ENCODE measurements at regions not wholly inside any gene's neighbourhood (a gene's known extent, or its start where the extent isn't known, plus 50 kb on each side); places are given as distances from the start of the nearest gene placed in this dataset.

DNA sequence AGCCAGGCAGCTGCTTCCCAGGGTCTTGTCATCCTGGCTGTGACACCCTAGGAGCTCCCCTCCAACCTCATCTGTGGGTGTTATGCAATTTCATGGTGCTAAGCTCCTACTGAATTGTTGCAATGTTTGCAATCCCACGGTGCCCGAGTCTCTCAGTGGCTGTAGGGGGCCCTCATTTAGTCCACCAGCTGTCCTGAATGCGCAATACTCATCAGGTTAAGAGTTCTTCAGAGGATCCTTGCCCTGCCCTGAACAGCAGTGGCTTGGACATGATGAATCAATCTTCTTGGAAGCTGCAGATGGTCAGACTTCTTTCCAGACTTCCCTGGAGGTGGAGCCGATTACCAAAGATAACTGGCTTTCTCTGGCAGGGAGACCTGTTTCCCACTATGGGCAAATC, 584.1 kb downstream of the CCDC171 start:
- no peak for ATAC-seq
- no peaks in the 10 kb centered on the region for H3K4me1 ChIP-seq (replicated peaks in 1 of 2; ENCODE audit: control insufficient read depth in 2 of 2, insufficient read depth in 2 of 2, low read length in 2 of 2)
- H3K9ac ChIP-seq (ENCODE audit: insufficient read depth in 1 of 2, low read depth in 2 of 2, low read length in 2 of 2): no peak overlapping the region
- H3K27ac ChIP-seq (ENCODE audit: extremely low read depth, low read depth, low read length): no peak overlapping the region
- no peaks in the 10 kb centered on the region for H3K27me3 ChIP-seq (ENCODE audit: control insufficient read depth in 2 of 2, insufficient read depth in 2 of 2, low read length in 2 of 2)
- no peak overlapping the region for H3K4me2 ChIP-seq (ENCODE audit: insufficient read depth, low read length)
- H3K36me3 ChIP-seq (ENCODE audit: control insufficient read depth, insufficient read depth, low read length): no peaks in the 10 kb centered on the region
- H3K79me2 ChIP-seq (ENCODE audit: control insufficient read depth, insufficient read depth, low read length): no peaks in the 10 kb centered on the region
- intact Hi-C loops (cut with micrococcal nuclease) (loop anchor here (10.0 kb wide), 1 partner anchor 262 kb away; no protein-coding TSS in a partner anchor), in situ Hi-C loops (cut with MboI) (no loop called here)
- ChIA-PET POLR2A (no interaction called here), CTCF (ENCODE audit: low intra/inter-chr PET ratio) (no interaction called here)
- H2AFZ ChIP-seq (ENCODE audit: low read depth, low read length): no peak overlapping the region
- H4K20me1 ChIP-seq (replicated peaks; ENCODE audit: control insufficient read depth, insufficient read depth, low read length): no peaks in the 10 kb centered on the region
- no peaks in the 10 kb centered on the region for H3K9me1 ChIP-seq (ENCODE audit: control insufficient read depth, insufficient read depth, low read length)
- no peaks in the 10 kb centered on the region for H3K9me3 ChIP-seq (replicated peaks; ENCODE audit: control insufficient read depth, insufficient read depth, low read depth, low read length)
- no peak for FAIRE-seq
- DNase-seq (ENCODE audit: extremely low read depth in 1 of 4, low spot score in 3 of 4): no peak
- no peak overlapping the region for H3K4me3 ChIP-seq
- no TSS peak for BruUV-seq (replicated peaks)
- WGBS (ENCODE audit: insufficient coverage, low coverage, missing lambda C conversion rate): 0% methylated on average over 4 of the region's 4 CpGs
- TF ChIP-seq ELF2 (CRISPR knock-in tag; IDR thresholded peaks at IDR 0.05) (no peak), CBFA2T3 (IDR thresholded peaks at IDR 0.05) (no peak), RUNX1 (IDR thresholded peaks at IDR 0.05; ENCODE audit: low read depth) (no peak), ARID1B (IDR thresholded peaks at IDR 0.05) (no peak), BCOR (IDR thresholded peaks at IDR 0.05) (no peak), ZNF445 (CRISPR knock-in tag; IDR thresholded peaks at IDR 0.05; ENCODE audit: low read depth) (no peak), SRSF3 (IDR thresholded peaks at IDR 0.05; ENCODE audit: insufficient read depth, low read length) (no peak), TAF1 (IDR thresholded peaks at IDR 0.05; ENCODE audit: control insufficient read depth, extremely low read depth, insufficient read depth, low read length, severe bottlenecking) (no peak), THAP12 (CRISPR knock-in tag; IDR thresholded peaks at IDR 0.05) (no peak), ELK1 (CRISPR knock-in tag; IDR thresholded peaks at IDR 0.05) (no peak)
- TF ChIP-seq, protein P1, sequence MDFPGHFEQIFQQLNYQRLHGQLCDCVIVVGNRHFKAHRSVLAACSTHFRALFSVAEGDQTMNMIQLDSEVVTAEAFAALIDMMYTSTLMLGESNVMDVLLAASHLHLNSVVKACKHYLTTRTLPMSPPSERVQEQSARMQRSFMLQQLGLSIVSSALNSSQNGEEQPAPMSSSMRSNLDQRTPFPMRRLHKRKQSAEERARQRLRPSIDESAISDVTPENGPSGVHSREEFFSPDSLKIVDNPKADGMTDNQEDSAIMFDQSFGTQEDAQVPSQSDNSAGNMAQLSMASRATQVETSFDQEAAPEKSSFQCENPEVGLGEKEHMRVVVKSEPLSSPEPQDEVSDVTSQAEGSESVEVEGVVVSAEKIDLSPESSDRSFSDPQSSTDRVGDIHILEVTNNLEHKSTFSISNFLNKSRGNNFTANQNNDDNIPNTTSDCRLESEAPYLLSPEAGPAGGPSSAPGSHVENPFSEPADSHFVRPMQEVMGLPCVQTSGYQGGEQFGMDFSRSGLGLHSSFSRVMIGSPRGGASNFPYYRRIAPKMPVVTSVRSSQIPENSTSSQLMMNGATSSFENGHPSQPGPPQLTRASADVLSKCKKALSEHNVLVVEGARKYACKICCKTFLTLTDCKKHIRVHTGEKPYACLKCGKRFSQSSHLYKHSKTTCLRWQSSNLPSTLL (IDR thresholded peaks at IDR 0.05): no peak
- TF ChIP-seq, protein P2, sequence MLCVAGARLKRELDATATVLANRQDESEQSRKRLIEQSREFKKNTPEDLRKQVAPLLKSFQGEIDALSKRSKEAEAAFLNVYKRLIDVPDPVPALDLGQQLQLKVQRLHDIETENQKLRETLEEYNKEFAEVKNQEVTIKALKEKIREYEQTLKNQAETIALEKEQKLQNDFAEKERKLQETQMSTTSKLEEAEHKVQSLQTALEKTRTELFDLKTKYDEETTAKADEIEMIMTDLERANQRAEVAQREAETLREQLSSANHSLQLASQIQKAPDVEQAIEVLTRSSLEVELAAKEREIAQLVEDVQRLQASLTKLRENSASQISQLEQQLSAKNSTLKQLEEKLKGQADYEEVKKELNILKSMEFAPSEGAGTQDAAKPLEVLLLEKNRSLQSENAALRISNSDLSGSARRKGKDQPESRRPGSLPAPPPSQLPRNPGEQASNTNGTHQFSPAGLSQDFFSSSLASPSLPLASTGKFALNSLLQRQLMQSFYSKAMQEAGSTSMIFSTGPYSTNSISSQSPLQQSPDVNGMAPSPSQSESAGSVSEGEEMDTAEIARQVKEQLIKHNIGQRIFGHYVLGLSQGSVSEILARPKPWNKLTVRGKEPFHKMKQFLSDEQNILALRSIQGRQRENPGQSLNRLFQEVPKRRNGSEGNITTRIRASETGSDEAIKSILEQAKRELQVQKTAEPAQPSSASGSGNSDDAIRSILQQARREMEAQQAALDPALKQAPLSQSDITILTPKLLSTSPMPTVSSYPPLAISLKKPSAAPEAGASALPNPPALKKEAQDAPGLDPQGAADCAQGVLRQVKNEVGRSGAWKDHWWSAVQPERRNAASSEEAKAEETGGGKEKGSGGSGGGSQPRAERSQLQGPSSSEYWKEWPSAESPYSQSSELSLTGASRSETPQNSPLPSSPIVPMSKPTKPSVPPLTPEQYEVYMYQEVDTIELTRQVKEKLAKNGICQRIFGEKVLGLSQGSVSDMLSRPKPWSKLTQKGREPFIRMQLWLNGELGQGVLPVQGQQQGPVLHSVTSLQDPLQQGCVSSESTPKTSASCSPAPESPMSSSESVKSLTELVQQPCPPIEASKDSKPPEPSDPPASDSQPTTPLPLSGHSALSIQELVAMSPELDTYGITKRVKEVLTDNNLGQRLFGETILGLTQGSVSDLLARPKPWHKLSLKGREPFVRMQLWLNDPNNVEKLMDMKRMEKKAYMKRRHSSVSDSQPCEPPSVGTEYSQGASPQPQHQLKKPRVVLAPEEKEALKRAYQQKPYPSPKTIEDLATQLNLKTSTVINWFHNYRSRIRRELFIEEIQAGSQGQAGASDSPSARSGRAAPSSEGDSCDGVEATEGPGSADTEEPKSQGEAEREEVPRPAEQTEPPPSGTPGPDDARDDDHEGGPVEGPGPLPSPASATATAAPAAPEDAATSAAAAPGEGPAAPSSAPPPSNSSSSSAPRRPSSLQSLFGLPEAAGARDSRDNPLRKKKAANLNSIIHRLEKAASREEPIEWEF (CRISPR knock-in tag; IDR thresholded peaks at IDR 0.05): no peak

Data from K562 (cell line).